GM19328 (cell line): ENCODE measurements at regions not wholly inside any gene's neighbourhood (a gene's known extent, or its start where the extent isn't known, plus 50 kb on each side); places are given as distances from the start of the nearest gene placed in this dataset.
"Not testable (repeated sequence)": the region's sequence is repeated elsewhere in the genome, so short reads cannot be mapped to it uniquely, and the experiment has no call there.

Experiments
- ATAC-seq: cut with Tn5 transposase; IDR thresholded peaks from one replicate; pipeline ENCODE4 v1.9.1; 2021; ENCODE audit warnings: mild to moderate bottlenecking, moderate library complexity; ENCODE audit not compliant: unreplicated experiment

- no peak for ATAC-seq
Observed at GRCh38 chr11:87971354-87971753, 203.9 kb downstream of the RAB38 start.

DNA sequence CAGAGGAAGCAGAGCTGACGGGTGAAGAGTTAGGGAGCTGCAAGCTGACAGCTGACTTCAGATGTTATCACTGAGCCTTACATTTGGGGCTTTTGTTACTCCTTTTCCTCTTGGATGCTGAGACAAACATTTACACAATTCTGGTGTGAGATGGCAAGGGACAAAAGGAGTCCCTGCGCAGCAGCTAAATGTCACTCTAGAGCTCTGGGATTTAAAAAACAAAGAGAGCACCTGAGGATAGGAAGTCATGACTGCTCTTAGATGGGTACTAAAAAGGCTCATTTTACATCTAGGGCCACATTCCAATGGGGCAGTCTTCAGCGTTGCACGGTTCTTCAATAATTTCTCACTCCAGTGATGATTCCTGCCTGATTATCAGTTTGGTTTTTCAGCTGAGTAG lies 204.5 kb downstream of the RAB38 start:
- no peak for ATAC-seq

DNA sequence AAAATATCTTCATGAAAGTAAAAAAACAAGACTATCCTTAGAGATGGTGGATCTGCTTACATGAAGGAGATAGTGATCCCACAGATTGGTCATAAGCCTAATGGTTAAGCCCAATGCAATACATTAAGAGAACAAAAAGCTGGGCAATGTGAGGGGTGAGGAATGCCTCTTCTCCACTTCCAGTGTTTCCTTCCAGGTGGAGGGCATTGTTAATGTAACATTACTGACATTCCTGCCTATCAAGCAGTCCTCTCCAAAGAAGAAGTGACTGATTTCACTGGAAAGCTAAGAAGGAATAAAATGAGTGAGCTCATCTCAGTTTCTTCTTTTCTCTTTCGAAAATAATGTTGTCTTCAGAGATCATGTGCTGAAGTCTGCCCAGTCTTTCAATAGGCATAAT lies 207.8 kb downstream of the RAB38 start:
- no peak for ATAC-seq

DNA sequence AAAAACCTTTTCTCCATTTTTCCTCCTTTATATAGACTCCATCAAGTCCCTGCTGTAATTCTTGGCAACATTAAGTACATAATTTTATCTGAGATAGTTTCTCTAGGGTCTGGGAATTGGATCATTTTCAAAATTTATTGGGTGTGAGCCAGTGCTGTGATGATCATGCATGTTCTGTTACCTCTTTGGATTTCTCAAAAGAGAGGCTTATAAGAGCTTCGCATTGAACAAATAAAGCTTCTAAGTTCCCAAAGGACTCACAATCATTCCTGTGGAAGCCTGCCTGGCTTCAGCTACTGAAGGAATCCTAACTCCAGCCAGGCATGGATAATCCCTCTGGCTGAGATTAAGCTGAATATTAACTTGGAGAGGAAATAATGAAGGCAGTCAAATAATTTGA lies 208.5 kb downstream of the RAB38 start:
- ATAC-seq, result no peak

GRCh38 chr11:87966216-87966615 lies 209.0 kb downstream of the RAB38 start:
- no peak for ATAC-seq

DNA sequence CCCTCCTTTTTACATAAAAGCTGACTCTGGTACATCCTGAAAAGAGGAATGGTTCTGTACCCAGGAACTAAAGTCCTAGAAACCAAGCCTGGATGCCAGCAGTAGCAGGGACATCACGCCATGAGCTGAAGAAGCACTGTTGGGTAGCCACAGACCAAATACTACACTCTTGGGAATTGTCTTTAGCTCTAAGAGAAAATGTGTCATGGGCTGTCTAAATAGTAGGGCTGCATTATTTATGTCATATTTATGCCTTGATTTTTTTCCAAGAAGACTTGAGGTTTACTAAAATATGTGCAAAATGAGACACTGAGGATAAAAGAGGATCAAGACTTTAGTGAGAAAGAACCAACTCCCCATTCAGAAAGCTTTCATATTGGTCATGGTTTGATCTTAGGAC lies 213.6 kb downstream of the RAB38 start:
- ATAC-seq, result no peak

DNA sequence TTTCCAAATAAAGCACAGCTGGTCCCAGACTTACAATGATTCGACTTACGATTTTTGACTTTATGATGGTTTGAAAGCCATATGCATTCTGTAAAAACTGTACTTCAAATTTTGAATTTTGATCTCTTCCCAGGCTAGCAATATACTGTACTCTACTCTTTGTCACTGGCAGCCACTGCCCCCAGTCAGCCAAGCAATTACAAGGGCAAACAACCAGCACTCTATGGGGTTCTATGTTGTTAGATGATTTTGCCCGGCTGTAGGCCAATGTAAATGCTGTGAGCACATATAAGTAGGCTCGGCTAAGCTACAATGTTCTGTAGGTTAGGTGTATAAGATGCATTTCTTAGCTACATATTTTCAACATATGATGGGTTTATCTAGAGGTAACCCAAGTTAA lies 217.3 kb downstream of the RAB38 start:
- no peak for ATAC-seq

GRCh38 chr11:87954476-87954875 lies 220.8 kb downstream of the RAB38 start:
- no peak for ATAC-seq

- no peak for ATAC-seq
Observed at GRCh38 chr11:87942786-87943185, 232.5 kb downstream of the RAB38 start.

DNA sequence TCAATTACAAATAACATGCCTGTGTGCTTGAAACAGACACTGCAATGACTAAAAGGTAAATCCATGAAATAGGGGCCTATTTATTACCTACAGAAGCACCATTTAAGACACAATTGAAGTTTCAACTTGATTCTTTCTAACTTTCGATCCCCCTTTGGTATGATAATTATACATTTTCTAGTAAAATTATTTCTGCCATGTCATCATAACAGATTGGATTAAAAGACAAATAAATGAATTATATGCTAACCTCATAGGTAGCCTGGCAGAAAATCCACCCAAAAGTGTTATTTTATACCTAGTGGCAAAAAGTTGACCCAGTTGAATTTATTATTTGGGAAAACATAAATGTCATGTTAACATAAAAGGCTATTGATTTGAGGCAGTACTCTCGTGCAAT lies 241.1 kb downstream of the RAB38 start:
- ATAC-seq, result no peak

- no peak for ATAC-seq
Observed at GRCh38 chr11:87926250-87926970, 248.8 kb downstream of the RAB38 start.

GRCh38 chr11:87924125-87924524 lies 251.1 kb downstream of the RAB38 start:
- no peak for ATAC-seq

DNA sequence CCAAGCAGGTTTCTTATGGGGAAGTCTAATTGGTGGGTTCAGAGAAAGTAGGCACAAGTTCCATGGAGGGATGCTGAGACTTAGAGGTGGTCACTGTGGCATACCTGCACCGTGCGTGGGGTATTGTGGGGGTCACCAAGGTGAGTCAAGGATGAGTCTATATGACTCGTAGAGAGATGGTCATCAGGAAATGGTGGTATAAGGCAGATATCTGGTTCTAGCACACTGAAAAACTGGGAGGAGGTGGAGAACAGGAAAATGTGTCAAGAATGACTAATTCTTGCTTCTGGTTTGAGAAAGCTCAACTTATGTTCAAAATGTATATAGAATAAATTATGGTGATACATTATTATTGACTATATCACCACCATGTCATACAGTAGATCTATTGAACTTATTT lies 258.1 kb downstream of the RAB38 start:
- no peak for ATAC-seq

GRCh38 chr11:87909178-87909577 lies 266.1 kb downstream of the RAB38 start:
- no peak for ATAC-seq

DNA sequence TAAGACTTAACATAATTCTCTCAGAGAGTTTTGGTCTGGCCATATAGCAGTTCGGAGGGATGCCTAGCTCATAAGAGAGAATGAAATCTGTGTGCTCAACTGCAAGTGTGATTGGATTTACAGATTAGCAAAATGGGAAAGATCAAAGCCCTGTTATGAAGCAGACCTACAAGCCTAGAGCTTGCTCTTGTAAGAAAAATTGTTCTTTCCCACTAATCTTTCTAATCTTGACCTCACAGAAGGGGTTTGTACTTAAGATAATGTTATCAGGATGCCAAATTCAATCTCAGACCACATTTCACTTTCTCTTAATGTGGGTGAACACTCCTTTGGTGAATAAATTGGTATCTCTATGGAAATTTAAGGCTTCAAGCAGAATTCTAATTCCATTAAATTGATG lies 267.2 kb downstream of the RAB38 start:
- no peak for ATAC-seq

DNA sequence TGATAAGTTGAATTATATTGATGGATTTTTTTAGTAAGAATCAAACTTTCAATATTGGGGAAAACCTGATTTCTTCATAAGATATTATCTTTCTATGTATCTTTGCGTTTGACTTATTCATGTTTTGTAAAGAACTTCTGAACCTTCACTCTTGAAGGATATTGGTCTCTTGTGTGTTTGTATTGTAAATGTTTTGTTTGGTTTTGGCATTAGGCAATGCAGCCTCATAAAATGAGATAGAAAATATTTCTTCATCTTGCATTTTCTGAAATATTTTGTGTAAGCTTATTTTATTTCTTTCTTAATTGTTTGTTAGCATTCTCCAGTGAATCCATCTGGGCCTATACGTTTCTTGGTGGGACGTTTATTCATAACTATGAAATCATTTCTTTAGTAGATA lies 271.9 kb downstream of the RAB38 start:
- ATAC-seq, result no peak

- no peak for ATAC-seq
Observed at GRCh38 chr11:87901341-87901740, 273.9 kb downstream of the RAB38 start.

- no peak for ATAC-seq
Observed at GRCh38 chr11:87897921-87898320, 277.3 kb downstream of the RAB38 start.

GRCh38 chr11:87897071-87897470 lies 278.2 kb downstream of the RAB38 start:
- no peak for ATAC-seq

- ATAC-seq, result no peak
Observed at GRCh38 chr11:87894961-87895360, 280.3 kb downstream of the RAB38 start.

- no peak for ATAC-seq
Observed at GRCh38 chr11:87892291-87892690, 283.0 kb downstream of the RAB38 start.

DNA sequence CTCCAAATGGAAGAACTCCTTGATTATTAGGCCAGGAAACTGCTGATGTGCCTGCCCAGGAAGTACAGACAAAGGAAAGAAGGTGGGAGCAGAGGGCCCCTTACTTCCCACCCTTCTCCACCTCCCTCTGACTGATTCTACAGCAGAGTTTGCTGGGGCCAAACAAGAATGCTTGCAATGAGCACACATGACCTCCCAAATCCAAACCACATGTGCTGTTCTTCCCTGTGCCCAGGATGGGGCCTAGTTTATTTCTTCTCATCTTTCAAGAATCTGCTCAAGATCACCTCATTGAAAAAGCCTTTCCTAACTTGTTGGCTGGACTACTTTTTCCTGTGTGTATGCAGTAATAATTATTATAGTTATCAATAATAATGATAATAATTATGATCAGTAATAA lies 286.1 kb downstream of the RAB38 start:
- no peak for ATAC-seq

DNA sequence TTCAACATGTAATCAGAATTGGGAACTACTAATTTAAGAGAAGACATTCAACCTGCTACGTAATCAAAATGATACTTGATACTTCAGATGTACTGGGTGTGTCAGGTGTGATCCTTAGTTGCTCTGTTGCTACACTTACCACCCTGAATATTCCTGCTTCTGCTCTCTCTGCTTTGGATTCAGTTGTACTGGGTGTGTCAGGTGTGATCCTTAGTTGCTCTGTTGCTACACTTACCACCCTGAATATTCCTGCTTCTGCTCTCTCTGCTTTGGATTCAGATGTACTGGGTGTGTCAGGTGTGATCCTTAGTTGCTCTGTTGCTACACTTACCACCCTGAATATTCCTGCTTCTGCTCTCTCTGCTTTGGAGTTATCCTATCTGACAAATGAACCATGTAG lies 290.2 kb downstream of the RAB38 start:
- not testable (repeated sequence) for ATAC-seq
